A549 (cell line): ENCODE measurements at regions not wholly inside any gene's neighbourhood (a gene's known extent, or its start where the extent isn't known, plus 50 kb on each side); places are given as distances from the start of the nearest gene placed in this dataset.

Experiments
- EP300 ChIP-seq, 2 experiments: fragments of >200 bp; sonication (Bioruptor Twin); formaldehyde crosslinking; IDR thresholded peaks; 2 replicates in 1 of 2; 3 replicates in 1 of 2; pipeline ENCODE4 v1.6.1; 2016 to 2017
- JUN ChIP-seq, 2 experiments: fragments of >200 bp; sonication (Bioruptor Twin); formaldehyde crosslinking; IDR thresholded peaks; 2 replicates in 1 of 2; 3 replicates in 1 of 2; pipeline ENCODE4 v1.6.1; 2016 to 2017
- PHF8 ChIP-seq: fragments of 200-600 bp; sonication (generic); IDR thresholded peaks from 2 replicates; pipeline ENCODE4 v1.6.1; 2016; ENCODE audit warnings: low read depth, mild to moderate bottlenecking, antibody characterized with exemption, moderate library complexity, borderline replicate concordance
- POLR2A ChIP-seq: IDR thresholded peaks from 2 replicates; pipeline ENCODE4 v1.6.1; 2012; ENCODE audit warnings: mild to moderate bottlenecking, low read length
- RCOR1 ChIP-seq: fragments of 150-350 bp; IDR thresholded peaks from 2 replicates; pipeline ENCODE4 v1.6.1; 2014; ENCODE audit warnings: antibody characterized with exemption, low read length, low read depth
- RFX5 ChIP-seq: fragments of 450-650 bp; IDR thresholded peaks from 2 replicates; pipeline ENCODE4 v1.7.1; 2014; ENCODE audit warnings: antibody characterized with exemption, mild to moderate bottlenecking, moderate library complexity
- TF ChIP-seq, protein P1 (sequence below): fragments of >200 bp; sonication (Bioruptor Twin); formaldehyde crosslinking; IDR thresholded peaks from 3 replicates; pipeline ENCODE4 v1.5.1; 2016
- TF ChIP-seq, protein P2 (sequence below): fragments of 200-600 bp; sonication (generic); IDR thresholded peaks from 2 replicates; pipeline ENCODE4 v1.6.1; 2016; ENCODE audit warnings: antibody characterized with exemption, mild to moderate bottlenecking, moderate library complexity
- TF ChIP-seq, protein P3 (sequence below): fragments of 450-650 bp; IDR thresholded peaks from 2 replicates; pipeline ENCODE4 v1.6.1; 2014; ENCODE audit warnings: antibody characterized with exemption
- TF ChIP-seq, protein P4 (sequence below): IDR thresholded peaks from 2 replicates; pipeline ENCODE4 v1.6.1; 2012

DNA sequence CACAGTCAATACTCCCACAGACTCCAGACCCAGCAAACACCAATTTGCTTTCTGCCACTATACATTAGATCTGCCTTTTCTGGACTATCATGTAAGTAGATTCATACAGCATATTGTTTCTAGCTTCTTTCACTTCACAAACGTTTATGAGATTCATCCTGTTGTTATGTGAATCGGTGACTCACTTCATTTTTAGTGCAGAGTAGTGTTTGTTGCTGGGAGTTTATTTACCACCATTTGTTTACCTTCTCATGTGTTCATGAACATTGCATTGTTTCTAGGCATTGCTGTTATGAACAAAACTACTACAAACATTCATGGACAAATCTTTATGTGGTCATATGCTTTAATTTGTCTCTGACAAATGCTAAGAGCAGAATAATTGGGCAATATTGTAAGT, 807.8 kb upstream of the TMEM132C start:
- no peak for TF ChIP-seq PHF8
- TF ChIP-seq, protein P1, sequence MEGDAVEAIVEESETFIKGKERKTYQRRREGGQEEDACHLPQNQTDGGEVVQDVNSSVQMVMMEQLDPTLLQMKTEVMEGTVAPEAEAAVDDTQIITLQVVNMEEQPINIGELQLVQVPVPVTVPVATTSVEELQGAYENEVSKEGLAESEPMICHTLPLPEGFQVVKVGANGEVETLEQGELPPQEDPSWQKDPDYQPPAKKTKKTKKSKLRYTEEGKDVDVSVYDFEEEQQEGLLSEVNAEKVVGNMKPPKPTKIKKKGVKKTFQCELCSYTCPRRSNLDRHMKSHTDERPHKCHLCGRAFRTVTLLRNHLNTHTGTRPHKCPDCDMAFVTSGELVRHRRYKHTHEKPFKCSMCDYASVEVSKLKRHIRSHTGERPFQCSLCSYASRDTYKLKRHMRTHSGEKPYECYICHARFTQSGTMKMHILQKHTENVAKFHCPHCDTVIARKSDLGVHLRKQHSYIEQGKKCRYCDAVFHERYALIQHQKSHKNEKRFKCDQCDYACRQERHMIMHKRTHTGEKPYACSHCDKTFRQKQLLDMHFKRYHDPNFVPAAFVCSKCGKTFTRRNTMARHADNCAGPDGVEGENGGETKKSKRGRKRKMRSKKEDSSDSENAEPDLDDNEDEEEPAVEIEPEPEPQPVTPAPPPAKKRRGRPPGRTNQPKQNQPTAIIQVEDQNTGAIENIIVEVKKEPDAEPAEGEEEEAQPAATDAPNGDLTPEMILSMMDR = no peak
- TF ChIP-seq, protein P2, sequence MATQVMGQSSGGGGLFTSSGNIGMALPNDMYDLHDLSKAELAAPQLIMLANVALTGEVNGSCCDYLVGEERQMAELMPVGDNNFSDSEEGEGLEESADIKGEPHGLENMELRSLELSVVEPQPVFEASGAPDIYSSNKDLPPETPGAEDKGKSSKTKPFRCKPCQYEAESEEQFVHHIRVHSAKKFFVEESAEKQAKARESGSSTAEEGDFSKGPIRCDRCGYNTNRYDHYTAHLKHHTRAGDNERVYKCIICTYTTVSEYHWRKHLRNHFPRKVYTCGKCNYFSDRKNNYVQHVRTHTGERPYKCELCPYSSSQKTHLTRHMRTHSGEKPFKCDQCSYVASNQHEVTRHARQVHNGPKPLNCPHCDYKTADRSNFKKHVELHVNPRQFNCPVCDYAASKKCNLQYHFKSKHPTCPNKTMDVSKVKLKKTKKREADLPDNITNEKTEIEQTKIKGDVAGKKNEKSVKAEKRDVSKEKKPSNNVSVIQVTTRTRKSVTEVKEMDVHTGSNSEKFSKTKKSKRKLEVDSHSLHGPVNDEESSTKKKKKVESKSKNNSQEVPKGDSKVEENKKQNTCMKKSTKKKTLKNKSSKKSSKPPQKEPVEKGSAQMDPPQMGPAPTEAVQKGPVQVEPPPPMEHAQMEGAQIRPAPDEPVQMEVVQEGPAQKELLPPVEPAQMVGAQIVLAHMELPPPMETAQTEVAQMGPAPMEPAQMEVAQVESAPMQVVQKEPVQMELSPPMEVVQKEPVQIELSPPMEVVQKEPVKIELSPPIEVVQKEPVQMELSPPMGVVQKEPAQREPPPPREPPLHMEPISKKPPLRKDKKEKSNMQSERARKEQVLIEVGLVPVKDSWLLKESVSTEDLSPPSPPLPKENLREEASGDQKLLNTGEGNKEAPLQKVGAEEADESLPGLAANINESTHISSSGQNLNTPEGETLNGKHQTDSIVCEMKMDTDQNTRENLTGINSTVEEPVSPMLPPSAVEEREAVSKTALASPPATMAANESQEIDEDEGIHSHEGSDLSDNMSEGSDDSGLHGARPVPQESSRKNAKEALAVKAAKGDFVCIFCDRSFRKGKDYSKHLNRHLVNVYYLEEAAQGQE = no peak
- no peak for TF ChIP-seq POLR2A
- TF ChIP-seq RCOR1 = no peak
- TF ChIP-seq RFX5 = no peak
- TF ChIP-seq, protein P3, sequence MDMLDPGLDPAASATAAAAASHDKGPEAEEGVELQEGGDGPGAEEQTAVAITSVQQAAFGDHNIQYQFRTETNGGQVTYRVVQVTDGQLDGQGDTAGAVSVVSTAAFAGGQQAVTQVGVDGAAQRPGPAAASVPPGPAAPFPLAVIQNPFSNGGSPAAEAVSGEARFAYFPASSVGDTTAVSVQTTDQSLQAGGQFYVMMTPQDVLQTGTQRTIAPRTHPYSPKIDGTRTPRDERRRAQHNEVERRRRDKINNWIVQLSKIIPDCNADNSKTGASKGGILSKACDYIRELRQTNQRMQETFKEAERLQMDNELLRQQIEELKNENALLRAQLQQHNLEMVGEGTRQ = no peak
- TF ChIP-seq, protein P4, sequence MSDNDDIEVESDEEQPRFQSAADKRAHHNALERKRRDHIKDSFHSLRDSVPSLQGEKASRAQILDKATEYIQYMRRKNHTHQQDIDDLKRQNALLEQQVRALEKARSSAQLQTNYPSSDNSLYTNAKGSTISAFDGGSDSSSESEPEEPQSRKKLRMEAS = no peak
- TF ChIP-seq EP300 (IDR thresholded peaks at IDR 0.05) = no peak
- TF ChIP-seq JUN (IDR thresholded peaks at IDR 0.05) = no peak
